ENCODE measurements at regions not wholly inside any gene's neighbourhood (a gene's known extent, or its start where the extent isn't known, plus 50 kb on each side); places are given as distances from the start of the nearest gene placed in this dataset.
A peak's percentile ranks its signal among the peaks of the same experiment; 100 is the strongest.

GRCh38 chr16:82456683-82457082, 170.1 kb upstream of the CDH13 start:
- H4K5ac ChIP-seq (ENCODE audit: low read depth, low read length), result no peak overlapping the region
- H3K14ac ChIP-seq (replicated peaks; ENCODE audit: low read depth, low read length), result no peak overlapping the region
- H2BK5ac ChIP-seq (ENCODE audit: low read depth, low read length, poor library complexity, severe bottlenecking), result no peak overlapping the region
- H3K9ac ChIP-seq (ENCODE audit: low read depth, low read length), result no peak overlapping the region
- ATAC-seq (ENCODE audit: low read depth) (peak; percentile 93), DNase-seq (peak; percentile 36)
- H3K27ac ChIP-seq (ENCODE audit: insufficient read depth, low read length), result no peak overlapping the region
- H2BK15ac ChIP-seq (ENCODE audit: low read depth, low read length), result no peak overlapping the region
- H3K4me2 ChIP-seq (ENCODE audit: low read depth, low read length), result no peak overlapping the region
- no peak overlapping the region for H2BK20ac ChIP-seq (ENCODE audit: low read depth, low read length)
- POLR2A ChIA-PET (ENCODE audit: unreplicated experiment), result no interaction called here
- no peak overlapping the region for H4K91ac ChIP-seq (ENCODE audit: insufficient read depth, low read depth, low read length)
- no peaks in the 10 kb centered on the region for H3K9me3 ChIP-seq (ENCODE audit: control insufficient read depth, insufficient read depth, low read length)
- H3K56ac ChIP-seq (ENCODE audit: extremely low read depth, insufficient read depth, low read length), result no peak overlapping the region
- dilution Hi-C loops (cut with HindIII; ENCODE audit: low sequenced_read_pairs, unreplicated experiment) (no loop called here), intact Hi-C loops (cut with micrococcal nuclease) (loop anchor here (1.0 to 5.0 kb wide), 5 partner anchors 194 to 759 kb away; no protein-coding TSS in a partner anchor), in situ Hi-C loops (cut with MboI; ENCODE audit: low sequenced_read_pairs) (no loop called here)
- no peak overlapping the region for H3K4me3 ChIP-seq (ENCODE audit: insufficient read depth, low read depth, low read length)
- no peak overlapping the region for H2AK5ac ChIP-seq (ENCODE audit: low read depth, low read length)
- CTCF ChIA-PET, result interaction anchor here (0.7 to 1.8 kb wide), 10 partner anchors 11 to 302 kb away, joined by 3 to 9 read pairs (median 4); no protein-coding TSS in a partner anchor
- no peak overlapping the region for H2AFZ ChIP-seq (replicated peaks; ENCODE audit: low read length, poor library complexity)
- H4K8ac ChIP-seq (ENCODE audit: low read depth in 2 of 2, low read length in 2 of 2), result no peak overlapping the region
- H3K23ac ChIP-seq (ENCODE audit: low read depth, low read length), result no peak overlapping the region
- H3K27me3 ChIP-seq (ENCODE audit: control insufficient read depth, insufficient read depth, low read length), result peaks cover 1% of the 10 kb centered on the region
- H4K20me1 ChIP-seq (ENCODE audit: insufficient read depth, low read length), result no peaks in the 10 kb centered on the region
- H3K36me3 ChIP-seq (ENCODE audit: control insufficient read depth, insufficient read depth, low read length), result no peaks in the 10 kb centered on the region
- no peak for TF ChIP-seq BHLHE40 (IDR thresholded peaks at IDR 0.05; ENCODE audit: low read depth, low read length)
- no peak for TF ChIP-seq POLR2A (IDR thresholded peaks at IDR 0.05; ENCODE audit: low read depth, low read length)
- no peak for TF ChIP-seq RFX5 (IDR thresholded peaks at IDR 0.05; ENCODE audit: low read depth, low read length)
- TF ChIP-seq FOS (IDR thresholded peaks at IDR 0.05; ENCODE audit: low read depth, low read length), result no peak
- TF ChIP-seq RCOR1 (IDR thresholded peaks at IDR 0.05; ENCODE audit: insufficient replicate concordance, low read length), result no peak
- peak; percentile 40; the same call in 1 of the 2 replicates for TF ChIP-seq RAD21 (IDR thresholded peaks at IDR 0.05; ENCODE audit: low read length)
- peak; percentile 46 for TF ChIP-seq SMC3 (IDR thresholded peaks at IDR 0.05; ENCODE audit: low read depth, low read length)
- TF ChIP-seq CTCF (conservative IDR thresholded peaks at IDR 0.05; ENCODE audit: low read depth, low read length), result peak; percentile 61
- TF ChIP-seq CHD1 (IDR thresholded peaks at IDR 0.05; ENCODE audit: low read depth, low read length), result no peak
- no peak for TF ChIP-seq MAZ (IDR thresholded peaks at IDR 0.05; ENCODE audit: borderline replicate concordance, low read depth, low read length)
- H3K9me1 ChIP-seq (ENCODE audit: insufficient read depth, low read length), result no peaks in the 10 kb centered on the region
- no peak overlapping the region for H3K18ac ChIP-seq (ENCODE audit: low read depth, low read length)
- H3K4ac ChIP-seq (ENCODE audit: low read depth, low read length), result no peak overlapping the region
- no peak overlapping the region for H2AK9ac ChIP-seq (replicated peaks; ENCODE audit: low read depth, low read length, poor library complexity)
- no peaks in the 10 kb centered on the region for H3K4me1 ChIP-seq (ENCODE audit: control insufficient read depth, insufficient read depth, low read length)
- BruUV-seq (replicated peaks), result no TSS peak
- no peaks in the 10 kb centered on the region for H3K79me1 ChIP-seq (ENCODE audit: low read depth in 1 of 2, low read length in 2 of 2)
- no peak overlapping the region for H2BK120ac ChIP-seq (ENCODE audit: low read depth, low read length)
- no CpG with 5 or more reads among the region's 4 CpGs for WGBS, 2 experiments (ENCODE audit: extremely low coverage in 2 of 2, insufficient read length in 1 of 2)
